Cardiac muscle cell (in vitro differentiated cells and primary cell): ENCODE measurements at regions not wholly inside any gene's neighbourhood (a gene's known extent, or its start where the extent isn't known, plus 50 kb on each side); places are given as distances from the start of the nearest gene placed in this dataset.

Experiments used
- DNase-seq, 2 donors: peaks; one replicate each; pipeline versions ENCODE4 v3.0.0 to v3.0.0-alpha.2; 2010 to 2017; ENCODE audit warnings: low read depth in 1 of 2, low spot score in 1 of 2
- H3K27ac ChIP-seq: fragments of 200-600 bp; sonication (generic); 2 replicates; pipeline ENCODE4 v1.5.1; 2016
- H3K27me3 ChIP-seq: fragments of 200-600 bp; sonication (generic); 2 replicates; pipeline ENCODE4 v1.6.0; 2016; ENCODE audit warnings: control low read depth
- H3K36me3 ChIP-seq: fragments of 200-600 bp; sonication (generic); 2 replicates; pipeline ENCODE4 v1.5.1; 2016; ENCODE audit warnings: control low read depth
- H3K4me1 ChIP-seq: fragments of 200-600 bp; sonication (generic); 2 replicates; pipeline ENCODE4 v1.8.1; 2017; ENCODE audit warnings: low read depth, mild to moderate bottlenecking, mixed run types
- H3K4me3 ChIP-seq: fragments of 200-600 bp; sonication (generic); 2 replicates; pipeline ENCODE4 v1.5.1; 2016; ENCODE audit warnings: mild to moderate bottlenecking
- H3K9me3 ChIP-seq: fragments of 200-600 bp; sonication (generic); 2 replicates; pipeline ENCODE4 v1.5.1; 2017; ENCODE audit warnings: low read depth, mild to moderate bottlenecking, control low read depth
- CTCF ChIP-seq: IDR thresholded peaks from 2 replicates; pipeline ENCODE4 v1.5.1; 2012; ENCODE audit warnings: low read depth, mild to moderate bottlenecking, low read length

- DNase-seq: no peak
- no peak overlapping the region for H3K4me3 ChIP-seq
- H3K9me3 ChIP-seq: no peaks in the 10 kb centered on the region
- H3K4me1 ChIP-seq: peaks cover 8% of the 10 kb centered on the region
- H3K36me3 ChIP-seq: no peaks in the 10 kb centered on the region
- H3K27ac ChIP-seq: no peak overlapping the region
- no peaks in the 10 kb centered on the region for H3K27me3 ChIP-seq
- no peak for TF ChIP-seq CTCF
These were observed 99.6 kb downstream of the SLC25A47 start for GRCh38 chr14:100422556-100423316.

GRCh38 chr14:100423317-100424010 lies 100.3 kb downstream of the SLC25A47 start:
- Histone ChIP-seq H3K9me3 (no peaks in the 10 kb centered on the region), H3K27ac (no peak overlapping the region), H3K27me3 (no peaks in the 10 kb centered on the region), H3K4me1 (peaks cover 8% of the 10 kb centered on the region), H3K4me3 (no peak overlapping the region), H3K36me3 (no peaks in the 10 kb centered on the region)
- no peak for DNase-seq
- no peak for TF ChIP-seq CTCF

GRCh38 chr14:100424504-100425428 lies 101.6 kb downstream of the SLC25A47 start:
- H3K27me3 ChIP-seq: no peaks in the 10 kb centered on the region
- no peak for DNase-seq
- H3K4me1 ChIP-seq: peaks cover 8% of the 10 kb centered on the region
- H3K9me3 ChIP-seq: no peaks in the 10 kb centered on the region
- H3K27ac ChIP-seq: no peak overlapping the region
- no peaks in the 10 kb centered on the region for H3K36me3 ChIP-seq
- no peak for TF ChIP-seq CTCF
- no peak overlapping the region for H3K4me3 ChIP-seq

- no peaks in the 10 kb centered on the region for H3K9me3 ChIP-seq
- H3K4me3 ChIP-seq: no peak overlapping the region
- no peaks in the 10 kb centered on the region for H3K27me3 ChIP-seq
- no peaks in the 10 kb centered on the region for H3K36me3 ChIP-seq
- DNase-seq: no peak
- no peak for TF ChIP-seq CTCF
- peaks cover 8% of the 10 kb centered on the region for H3K4me1 ChIP-seq
- H3K27ac ChIP-seq: no peak overlapping the region
These were observed 102.3 kb downstream of the SLC25A47 start for GRCh38 chr14:100425429-100425827.

GRCh38 chr14:100426314-100426713 lies 103.2 kb downstream of the SLC25A47 start:
- no peak for DNase-seq
- Histone ChIP-seq H3K27me3 (no peaks in the 10 kb centered on the region), H3K27ac (no peak overlapping the region), H3K36me3 (no peaks in the 10 kb centered on the region), H3K4me1 (peaks cover 8% of the 10 kb centered on the region), H3K4me3 (no peak overlapping the region), H3K9me3 (no peaks in the 10 kb centered on the region)
- TF ChIP-seq CTCF: no peak
